ENCODE measurements at regions not wholly inside any gene's neighbourhood (a gene's known extent, or its start where the extent isn't known, plus 50 kb on each side); places are given as distances from the start of the nearest gene placed in this dataset.

DNA sequence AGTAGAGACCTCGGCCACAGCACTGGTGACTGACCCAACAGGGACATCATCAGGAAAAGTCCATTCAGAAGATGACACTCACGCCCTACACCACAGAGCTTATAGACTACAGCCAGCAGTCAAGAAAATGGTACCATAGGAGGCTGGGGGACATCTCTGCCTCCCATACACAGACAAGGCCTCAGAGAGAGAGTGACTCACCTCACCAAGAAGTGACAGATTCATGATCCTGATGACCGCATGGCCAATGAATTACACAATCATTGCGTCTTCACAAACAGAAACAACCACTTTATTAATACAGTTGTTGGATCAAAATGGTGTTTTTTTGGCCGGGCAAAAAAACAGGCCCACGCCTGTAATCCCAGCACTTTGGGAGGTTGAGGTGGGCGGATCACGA, 260.8 kb upstream of the TSHZ3 start:
- TF ChIP-seq POLR2AphosphoS5 (IDR thresholded peaks at IDR 0.05; ENCODE audit: low read depth, low read length), result no peak
- TF ChIP-seq POLR2A (IDR thresholded peaks at IDR 0.05; ENCODE audit: low read depth, low read length), result no peak
- no peak for TF ChIP-seq SPI1 (IDR thresholded peaks at IDR 0.05; ENCODE audit: low read depth, low read length)
- TF ChIP-seq TAF1 (IDR thresholded peaks at IDR 0.05; ENCODE audit: low read depth, low read length), result no peak
- TF ChIP-seq POU2F2 (IDR thresholded peaks at IDR 0.05; ENCODE audit: low read depth, low read length), result no peak
